ENCODE measurements at regions not wholly inside any gene's neighbourhood (a gene's known extent, or its start where the extent isn't known, plus 50 kb on each side); places are given as distances from the start of the nearest gene placed in this dataset.

DNA sequence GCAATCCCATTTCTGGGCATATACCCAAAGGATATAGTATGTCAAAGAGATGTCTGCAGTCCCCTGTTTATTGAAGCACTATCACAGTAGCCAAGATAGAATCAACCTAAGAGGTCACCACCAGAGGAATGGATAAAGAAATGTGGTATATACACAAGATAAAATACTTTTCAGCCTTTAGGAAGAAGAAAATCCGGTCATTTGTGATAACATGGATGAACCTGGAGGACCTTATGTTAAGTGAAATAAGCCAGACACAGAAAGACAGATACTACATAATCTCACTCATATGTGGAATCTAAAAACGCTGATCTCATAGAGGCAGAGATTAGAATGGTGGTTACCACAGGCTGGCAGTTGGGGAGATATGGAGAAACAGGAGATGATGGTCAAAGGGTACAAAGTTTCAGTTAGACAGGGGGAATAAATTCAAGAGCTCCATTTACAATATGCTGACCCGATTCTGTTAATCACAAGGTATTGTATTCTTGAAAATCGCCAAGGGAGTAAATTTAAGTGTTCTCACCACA, 195.8 kb downstream of the MTHFS start:
- Histone ChIP-seq H3K79me2 (ENCODE audit: low read length) (no peaks in the 10 kb centered on the region), H3K36me3 (ENCODE audit: low read depth, low read length) (no peaks in the 10 kb centered on the region), H3K9me2 (replicated peaks; ENCODE audit: low read length) (no peaks in the 10 kb centered on the region), H3K4me3 (ENCODE audit: low read length) (no peak overlapping the region), H3F3A (ENCODE audit: low read length, unreplicated experiment) (no peaks in the 10 kb centered on the region), H3K9me3 (ENCODE audit: low read length) (no peaks in the 10 kb centered on the region), H3K4me2 (ENCODE audit: low read length) (no peak overlapping the region), H2AFZ (ENCODE audit: low read length) (no peak overlapping the region), H3K4me1 (ENCODE audit: insufficient read depth, low read length) (no peaks in the 10 kb centered on the region), H4K20me1 (ENCODE audit: low read length) (no peaks in the 10 kb centered on the region), H3K27me3 (ENCODE audit: low read length) (peaks cover 33% of the 10 kb centered on the region), H3K9ac (ENCODE audit: low read length) (no peak overlapping the region), H3K27ac (ENCODE audit: low read length) (no peak overlapping the region)
- POLR2A ChIA-PET (ENCODE audit: unreplicated experiment), result no interaction called here
- BruUV-seq (replicated peaks), result no TSS peak
- no peak for DNase-seq
- no peak for ATAC-seq
- no peak for TF ChIP-seq EZH2 (IDR thresholded peaks at IDR 0.05; ENCODE audit: low read length, unreplicated experiment)
- no peak for TF ChIP-seq EZH2phosphoT487 (IDR thresholded peaks at IDR 0.05; ENCODE audit: borderline replicate concordance, low read length)
- TF ChIP-seq, protein P1, sequence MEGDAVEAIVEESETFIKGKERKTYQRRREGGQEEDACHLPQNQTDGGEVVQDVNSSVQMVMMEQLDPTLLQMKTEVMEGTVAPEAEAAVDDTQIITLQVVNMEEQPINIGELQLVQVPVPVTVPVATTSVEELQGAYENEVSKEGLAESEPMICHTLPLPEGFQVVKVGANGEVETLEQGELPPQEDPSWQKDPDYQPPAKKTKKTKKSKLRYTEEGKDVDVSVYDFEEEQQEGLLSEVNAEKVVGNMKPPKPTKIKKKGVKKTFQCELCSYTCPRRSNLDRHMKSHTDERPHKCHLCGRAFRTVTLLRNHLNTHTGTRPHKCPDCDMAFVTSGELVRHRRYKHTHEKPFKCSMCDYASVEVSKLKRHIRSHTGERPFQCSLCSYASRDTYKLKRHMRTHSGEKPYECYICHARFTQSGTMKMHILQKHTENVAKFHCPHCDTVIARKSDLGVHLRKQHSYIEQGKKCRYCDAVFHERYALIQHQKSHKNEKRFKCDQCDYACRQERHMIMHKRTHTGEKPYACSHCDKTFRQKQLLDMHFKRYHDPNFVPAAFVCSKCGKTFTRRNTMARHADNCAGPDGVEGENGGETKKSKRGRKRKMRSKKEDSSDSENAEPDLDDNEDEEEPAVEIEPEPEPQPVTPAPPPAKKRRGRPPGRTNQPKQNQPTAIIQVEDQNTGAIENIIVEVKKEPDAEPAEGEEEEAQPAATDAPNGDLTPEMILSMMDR (conservative IDR thresholded peaks at IDR 0.05; ENCODE audit: low read depth, low read length), result no peak
- CTCF ChIA-PET, result no interaction called here
- intact Hi-C loops (cut with micrococcal nuclease), result no loop called here

DNA sequence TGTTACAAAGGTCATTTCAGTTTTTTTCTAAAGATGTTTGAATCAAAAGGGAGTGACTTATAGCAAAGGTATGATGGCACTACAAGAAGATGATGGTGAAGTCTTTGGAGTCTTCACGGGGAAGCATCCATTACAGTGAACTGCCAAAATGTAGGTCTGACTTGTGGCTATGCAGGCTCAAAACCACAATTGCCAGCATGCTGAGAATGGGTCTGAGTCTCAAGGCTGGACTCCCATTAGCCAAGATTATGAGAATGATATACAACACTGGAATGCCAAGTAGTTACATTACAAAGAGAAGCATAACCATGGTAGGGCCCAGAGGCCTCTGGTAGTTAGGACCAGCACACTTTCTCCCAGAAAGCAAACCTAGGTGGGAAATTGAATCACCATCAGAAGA, 194.2 kb downstream of the MTHFS start:
- no peak overlapping the region for H3K4me2 ChIP-seq (ENCODE audit: low read length)
- no peaks in the 10 kb centered on the region for H3K9me2 ChIP-seq (replicated peaks; ENCODE audit: low read length)
- H3F3A ChIP-seq (ENCODE audit: low read length, unreplicated experiment), result no peaks in the 10 kb centered on the region
- no peak overlapping the region for H3K4me3 ChIP-seq (ENCODE audit: low read length)
- H2AFZ ChIP-seq (ENCODE audit: low read length), result no peak overlapping the region
- no peak overlapping the region for H3K9ac ChIP-seq (ENCODE audit: low read length)
- ChIA-PET POLR2A (ENCODE audit: unreplicated experiment) (no interaction called here), CTCF (no interaction called here)
- no peak for ATAC-seq
- H3K4me1 ChIP-seq (ENCODE audit: insufficient read depth, low read length), result no peaks in the 10 kb centered on the region
- TF ChIP-seq, protein P1 (conservative IDR thresholded peaks at IDR 0.05; ENCODE audit: low read depth, low read length), result no peak
- TF ChIP-seq EZH2 (IDR thresholded peaks at IDR 0.05; ENCODE audit: low read length, unreplicated experiment), result no peak
- no peak for TF ChIP-seq EZH2phosphoT487 (IDR thresholded peaks at IDR 0.05; ENCODE audit: borderline replicate concordance, low read length)
- DNase-seq, result no peak
- intact Hi-C loops (cut with micrococcal nuclease), result no loop called here
- no peaks in the 10 kb centered on the region for H3K79me2 ChIP-seq (ENCODE audit: low read length)
- no peaks in the 10 kb centered on the region for H3K9me3 ChIP-seq (ENCODE audit: low read length)
- no TSS peak for BruUV-seq (replicated peaks)
- H3K36me3 ChIP-seq (ENCODE audit: low read depth, low read length), result no peaks in the 10 kb centered on the region
- H3K27me3 ChIP-seq (ENCODE audit: low read length), result peaks cover 22% of the 10 kb centered on the region
- H3K27ac ChIP-seq (ENCODE audit: low read length), result no peak overlapping the region
- no peaks in the 10 kb centered on the region for H4K20me1 ChIP-seq (ENCODE audit: low read length)

DNA sequence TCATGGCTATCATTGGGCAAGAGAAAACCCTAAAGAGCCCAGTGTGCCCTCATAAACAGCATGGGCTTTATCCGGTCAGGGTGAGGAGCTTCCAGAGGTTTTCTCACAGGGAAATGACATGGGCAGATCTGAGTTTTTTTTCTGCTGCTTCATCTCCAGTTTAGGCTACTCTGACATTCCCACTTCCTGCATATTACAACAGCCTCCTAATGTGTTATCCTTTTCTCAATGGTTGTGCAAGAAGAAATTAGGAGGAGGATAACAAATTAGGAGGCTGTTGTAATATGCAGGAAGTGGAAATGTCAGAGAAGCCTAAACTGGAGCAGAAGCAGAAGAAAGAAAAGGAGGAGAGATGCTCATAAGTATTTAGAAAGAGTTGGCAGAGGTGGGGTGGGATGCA, 175.6 kb downstream of the MTHFS start:
- H2AFZ ChIP-seq (ENCODE audit: low read length), result no peak overlapping the region
- DNase-seq, result no peak
- peaks cover 3% of the 10 kb centered on the region; the same call in 1 of the 2 replicates for H3K27me3 ChIP-seq (ENCODE audit: low read length)
- no peaks in the 10 kb centered on the region for H3F3A ChIP-seq (ENCODE audit: low read length, unreplicated experiment)
- H3K4me1 ChIP-seq (ENCODE audit: insufficient read depth, low read length), result no peaks in the 10 kb centered on the region
- TF ChIP-seq EZH2 (IDR thresholded peaks at IDR 0.05; ENCODE audit: low read length, unreplicated experiment), result no peak
- TF ChIP-seq, protein P1 (conservative IDR thresholded peaks at IDR 0.05; ENCODE audit: low read depth, low read length), result no peak
- no peaks in the 10 kb centered on the region for H3K9me2 ChIP-seq (replicated peaks; ENCODE audit: low read length)
- H3K4me3 ChIP-seq (ENCODE audit: low read length), result no peak overlapping the region
- H3K4me2 ChIP-seq (ENCODE audit: low read length), result no peak overlapping the region
- intact Hi-C loops (cut with micrococcal nuclease), result no loop called here
- BruUV-seq (replicated peaks), result no TSS peak
- CTCF ChIA-PET, result no interaction called here
- H3K9ac ChIP-seq (ENCODE audit: low read length), result no peak overlapping the region
- POLR2A ChIA-PET (ENCODE audit: unreplicated experiment), result no interaction called here
- H3K9me3 ChIP-seq (ENCODE audit: low read length), result no peaks in the 10 kb centered on the region
- H3K27ac ChIP-seq (ENCODE audit: low read length), result no peak overlapping the region
- no peak for ATAC-seq
- no peaks in the 10 kb centered on the region for H3K79me2 ChIP-seq (ENCODE audit: low read length)
- no peaks in the 10 kb centered on the region for H3K36me3 ChIP-seq (ENCODE audit: low read depth, low read length)
- no peaks in the 10 kb centered on the region for H4K20me1 ChIP-seq (ENCODE audit: low read length)

Measured in PC-3 (cell line).